ENCODE measurements at regions not wholly inside any gene's neighbourhood (a gene's known extent, or its start where the extent isn't known, plus 50 kb on each side); places are given as distances from the start of the nearest gene placed in this dataset.

GRCh38 chr11:29319210-29319609, 697.6 kb downstream of the KCNA4 start:
- no peak for TF ChIP-seq SP1 (IDR thresholded peaks at IDR 0.05; ENCODE audit: low read depth)
- TF ChIP-seq CTCF (IDR thresholded peaks at IDR 0.05 in 2 of 3, conservative IDR thresholded peaks at IDR 0.05 in 1 of 3; ENCODE audit: borderline replicate concordance in 1 of 3, insufficient read depth in 1 of 3, low read depth in 2 of 3, low read length in 2 of 3) = no peak
- TF ChIP-seq MAX (IDR thresholded peaks at IDR 0.05) = no peak
- no peak for TF ChIP-seq REST (IDR thresholded peaks at IDR 0.05; ENCODE audit: low read depth)
